Motor neuron (in vitro differentiated cells): ENCODE measurements at regions not wholly inside any gene's neighbourhood (a gene's known extent, or its start where the extent isn't known, plus 50 kb on each side); places are given as distances from the start of the nearest gene placed in this dataset.
"Not testable (repeated sequence)": the region's sequence is repeated elsewhere in the genome, so short reads cannot be mapped to it uniquely, and the experiment has no call there.

Experiments
- ATAC-seq, 8 experiments: fragments of 200-7000 bp; cut with Tn5 transposase; replicated peaks in 6 of 8; 2 replicates each; pipeline ENCODE4 v1.8.0; 2021; ENCODE audit warnings: mild to moderate bottlenecking in 8 of 8, moderate library complexity in 8 of 8
- H3K27ac ChIP-seq, 2 donors: fragments of 250-450 bp; sonication (Bioruptor Pico); 2 replicates each; pipeline ENCODE4 v1.9.0; 2021; ENCODE audit warnings: antibody characterized with exemption in 2 of 2, mild to moderate bottlenecking in 2 of 2, moderate library complexity in 1 of 2
- H3K4me1 ChIP-seq, 2 donors: fragments of 250-450 bp; sonication (Bioruptor Pico); replicated peaks in 1 of 2; 2 replicates each; pipeline ENCODE4 v1.6.1; 2021; ENCODE audit warnings: antibody characterized with exemption in 2 of 2, mild to moderate bottlenecking in 2 of 2, moderate library complexity in 1 of 2
- H3K4me3 ChIP-seq, 5 donors: fragments of 250-450 bp; sonication (Bioruptor Pico); 2 replicates each; pipeline ENCODE4 v1.9.0; 2021; ENCODE audit warnings: antibody characterized with exemption in 5 of 5, mild to moderate bottlenecking in 5 of 5, moderate library complexity in 4 of 5
- WGBS, 10 experiments: fragments of 450-650 bp; shearing (Covaris generic); methylation state at CpG; one replicate each; pipeline ENCODE4 v1.0.0; 2022; 5-methylcytosine and 5-hydroxymethylcytosine counted together
- in situ Hi-C, 9 experiments: fragments of 400-800 bp; cut with MboI; loops; one replicate each; pipeline ENCODE4 v1.15.0; 2021; ENCODE audit warnings: low sequenced_read_pairs in 9 of 9, low pct_unique_long_range_greater_than_20kb in 2 of 9; ENCODE audit not compliant: unreplicated experiment in 9 of 9

- in situ Hi-C loops, H3K4me3 ChIP-seq, H3K4me1 ChIP-seq, H3K27ac ChIP-seq: not testable (repeated sequence)
- no CpG with 5 or more reads among the region's 18 CpGs for WGBS, 10 experiments
- ATAC-seq = peak in 4 of 8 experiments; percentile 15 to 64 (median 54)
Observed at GRCh38 chr16:21372162-21372835, 94.2 kb upstream of the CRYM start.

- peak in 3 of 8 experiments; percentile 55 to 73 (median 72) for ATAC-seq
- in situ Hi-C loops = not testable (repeated sequence)
Observed at GRCh38 chr16:21370791-21371190, 92.7 kb upstream of the CRYM start.

GRCh38 chr16:21368973-21369942, 91.2 kb upstream of the CRYM start:
- 75% methylated on average over 1 of the region's 5 CpGs; no CpG with 5 or more reads in 9 of the 10 experiments for WGBS, 10 experiments
- in situ Hi-C loops, H3K27ac ChIP-seq, H3K4me3 ChIP-seq, ATAC-seq, H3K4me1 ChIP-seq: not testable (repeated sequence)

More at GRCh38 chr16:21370791-21371190, 92.7 kb upstream of the CRYM start:
- not testable (repeated sequence) for H3K4me1 ChIP-seq, H3K27ac ChIP-seq, H3K4me3 ChIP-seq
- WGBS, 10 experiments = no CpG with 5 or more reads among the region's 5 CpGs

- H3K4me3 ChIP-seq, H3K4me1 ChIP-seq, H3K27ac ChIP-seq, ATAC-seq, in situ Hi-C loops: not testable (repeated sequence)
- WGBS, 10 experiments = 20 to 40% methylated on average over 1 of the region's 9 CpGs; no CpG with 5 or more reads in 8 of the 10 experiments
Observed at GRCh38 chr16:21367733-21368421, 89.8 kb upstream of the CRYM start.

- H3K4me3 ChIP-seq, in situ Hi-C loops, H3K4me1 ChIP-seq, ATAC-seq, H3K27ac ChIP-seq: not testable (repeated sequence)
- 67% methylated on average over 1 of the region's 2 CpGs; no CpG with 5 or more reads in 9 of the 10 experiments for WGBS, 10 experiments
Observed at GRCh38 chr16:21366998-21367397, 88.9 kb upstream of the CRYM start.

- 77 to 100% (median 82%) methylated on average over 1 to 4 of the region's 4 CpGs; no CpG with 5 or more reads in 6 of the 10 experiments for WGBS, 10 experiments
- in situ Hi-C loops, ATAC-seq: not testable (repeated sequence)
Observed at GRCh38 chr16:21365541-21365940, 87.5 kb upstream of the CRYM start.

GRCh38 chr16:21363550-21364223, 85.6 kb upstream of the CRYM start:
- H3K27ac ChIP-seq, in situ Hi-C loops, H3K4me3 ChIP-seq, H3K4me1 ChIP-seq: not testable (repeated sequence)
- WGBS, 10 experiments = 100% methylated on average over 1 to 2 of the region's 10 CpGs; no CpG with 5 or more reads in 7 of the 10 experiments
- ATAC-seq = peak in 3 of 8 experiments; percentile 83 to 92 (median 89)

More at GRCh38 chr16:21365541-21365940, 87.5 kb upstream of the CRYM start:
- H3K4me1 ChIP-seq, H3K27ac ChIP-seq, H3K4me3 ChIP-seq: not testable (repeated sequence)

GRCh38 chr16:21361612-21362227, 83.6 kb upstream of the CRYM start:
- peak in 6 of 8 experiments; percentile 19 to 55 (median 46) for ATAC-seq
- H3K4me3 ChIP-seq, in situ Hi-C loops, H3K4me1 ChIP-seq, H3K27ac ChIP-seq: not testable (repeated sequence)
- 44 to 100% (median 67%) methylated on average over 1 to 5 of the region's 9 CpGs; no CpG with 5 or more reads in 6 of the 10 experiments for WGBS, 10 experiments

GRCh38 chr16:21361045-21361444, 83.0 kb upstream of the CRYM start:
- in situ Hi-C loops, H3K4me3 ChIP-seq, H3K4me1 ChIP-seq, ATAC-seq, H3K27ac ChIP-seq: not testable (repeated sequence)
- WGBS, 10 experiments = 100% methylated on average over 1 of the region's 3 CpGs; no CpG with 5 or more reads in 9 of the 10 experiments

- in situ Hi-C loops, H3K4me3 ChIP-seq, H3K4me1 ChIP-seq, ATAC-seq, H3K27ac ChIP-seq: not testable (repeated sequence)
- WGBS, 10 experiments = 80% methylated on average over 2 of the region's 12 CpGs; no CpG with 5 or more reads in 9 of the 10 experiments
Observed at GRCh38 chr16:21359513-21359912, 81.4 kb upstream of the CRYM start.

- WGBS, 10 experiments = 98 to 100% (median 100%) methylated on average over 1 to 8 of the region's 18 CpGs; no CpG with 5 or more reads in 6 of the 10 experiments
- not testable (repeated sequence) for ATAC-seq
Observed at GRCh38 chr16:21358261-21358795, 80.2 kb upstream of the CRYM start.

GRCh38 chr16:21356308-21356707, 78.2 kb upstream of the CRYM start:
- ATAC-seq, H3K4me1 ChIP-seq, H3K27ac ChIP-seq, H3K4me3 ChIP-seq, in situ Hi-C loops: not testable (repeated sequence)
- 80 to 100% (median 100%) methylated on average over 1 to 2 of the region's 10 CpGs; no CpG with 5 or more reads in 7 of the 10 experiments for WGBS, 10 experiments

More at GRCh38 chr16:21358261-21358795, 80.2 kb upstream of the CRYM start:
- H3K27ac ChIP-seq, H3K4me3 ChIP-seq, H3K4me1 ChIP-seq, in situ Hi-C loops: not testable (repeated sequence)
